ENCODE measurements at regions not wholly inside any gene's neighbourhood (a gene's known extent, or its start where the extent isn't known, plus 50 kb on each side); places are given as distances from the start of the nearest gene placed in this dataset.

DNA sequence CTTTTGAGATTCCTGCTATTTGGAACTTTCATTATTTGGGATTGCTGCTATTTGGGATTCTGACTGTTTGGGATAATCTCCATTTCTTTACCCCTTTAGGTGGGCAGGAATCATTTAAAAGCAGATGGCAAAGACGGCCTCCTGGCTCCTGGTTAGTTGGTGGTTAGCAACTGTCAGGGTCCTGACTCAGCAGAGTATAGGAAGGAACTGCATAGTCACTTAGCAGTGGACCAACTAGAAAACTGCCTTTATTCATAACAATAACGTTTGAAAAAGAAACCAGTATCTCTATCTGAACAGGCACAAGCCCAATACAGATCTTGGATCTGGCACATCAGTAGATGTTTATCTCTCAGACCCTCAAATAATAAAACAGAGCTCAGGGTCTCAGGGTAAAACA is 469.7 kb upstream of the FGF16 start:
- TF ChIP-seq CTCF (IDR thresholded peaks at IDR 0.05) (no peak), POLR2A (IDR thresholded peaks at IDR 0.05) (no peak), POLR2AphosphoS5 (IDR thresholded peaks at IDR 0.05; ENCODE audit: insufficient read depth in 1 of 2, low read depth in 1 of 2) (no peak)

All from vagina (tissue), 2 donors.